Nephron (organoid): ENCODE measurements at regions not wholly inside any gene's neighbourhood (a gene's known extent, or its start where the extent isn't known, plus 50 kb on each side); places are given as distances from the start of the nearest gene placed in this dataset.

Experiments used
- H3K27ac Mint-ChIP-seq, 3 experiments: 2 replicates each; pipeline ENCODE4 v1.8.0; 2020; ENCODE audit warnings: mixed read lengths in 3 of 3, mild to moderate bottlenecking in 2 of 3, moderate library complexity in 1 of 3
- H3K27me3 Mint-ChIP-seq: 2 replicates; pipeline ENCODE4 v1.8.0; 2021; ENCODE audit warnings: low read depth, mild to moderate bottlenecking, moderate library complexity, mixed read lengths
- H3K36me3 Mint-ChIP-seq: 2 replicates; pipeline ENCODE4 v1.8.0; 2020; ENCODE audit warnings: low read depth, mixed read lengths
- H3K4me1 Mint-ChIP-seq: 2 replicates; pipeline ENCODE4 v1.8.0; 2020; ENCODE audit warnings: mixed read lengths
- H3K4me3 Mint-ChIP-seq, 3 experiments: 2 replicates each; pipeline ENCODE4 v1.8.0; 2020; ENCODE audit warnings: mild to moderate bottlenecking in 3 of 3, mixed read lengths in 3 of 3, moderate library complexity in 2 of 3
- H3K9me3 Mint-ChIP-seq: 2 replicates; pipeline ENCODE4 v1.8.0; 2020; ENCODE audit warnings: mixed read lengths
- TF ChIP-seq, protein P1 (sequence below), 3 experiments: fragments of 200-600 bp; sonication (generic); IDR thresholded peaks; one replicate each; pipeline ENCODE4 v1.5.0; 2021; ENCODE audit warnings: antibody characterized with exemption in 3 of 3; ENCODE audit not compliant: unreplicated experiment in 3 of 3

- no peaks in the 10 kb centered on the region for H3K4me1 Mint-ChIP-seq
- peaks cover 21% of the 10 kb centered on the region for H3K27me3 Mint-ChIP-seq
- no peak overlapping the region for H3K27ac Mint-ChIP-seq
- no peaks in the 10 kb centered on the region for H3K9me3 Mint-ChIP-seq
- TF ChIP-seq, protein P1, sequence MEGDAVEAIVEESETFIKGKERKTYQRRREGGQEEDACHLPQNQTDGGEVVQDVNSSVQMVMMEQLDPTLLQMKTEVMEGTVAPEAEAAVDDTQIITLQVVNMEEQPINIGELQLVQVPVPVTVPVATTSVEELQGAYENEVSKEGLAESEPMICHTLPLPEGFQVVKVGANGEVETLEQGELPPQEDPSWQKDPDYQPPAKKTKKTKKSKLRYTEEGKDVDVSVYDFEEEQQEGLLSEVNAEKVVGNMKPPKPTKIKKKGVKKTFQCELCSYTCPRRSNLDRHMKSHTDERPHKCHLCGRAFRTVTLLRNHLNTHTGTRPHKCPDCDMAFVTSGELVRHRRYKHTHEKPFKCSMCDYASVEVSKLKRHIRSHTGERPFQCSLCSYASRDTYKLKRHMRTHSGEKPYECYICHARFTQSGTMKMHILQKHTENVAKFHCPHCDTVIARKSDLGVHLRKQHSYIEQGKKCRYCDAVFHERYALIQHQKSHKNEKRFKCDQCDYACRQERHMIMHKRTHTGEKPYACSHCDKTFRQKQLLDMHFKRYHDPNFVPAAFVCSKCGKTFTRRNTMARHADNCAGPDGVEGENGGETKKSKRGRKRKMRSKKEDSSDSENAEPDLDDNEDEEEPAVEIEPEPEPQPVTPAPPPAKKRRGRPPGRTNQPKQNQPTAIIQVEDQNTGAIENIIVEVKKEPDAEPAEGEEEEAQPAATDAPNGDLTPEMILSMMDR (IDR thresholded peaks at IDR 0.05; ENCODE audit: unreplicated experiment in 3 of 3), result no peak
- no peak overlapping the region for H3K4me3 Mint-ChIP-seq
- no peaks in the 10 kb centered on the region for H3K36me3 Mint-ChIP-seq
These were observed 142.9 kb upstream of the NUDT7 start for GRCh38 chr16:77579351-77579891.

DNA sequence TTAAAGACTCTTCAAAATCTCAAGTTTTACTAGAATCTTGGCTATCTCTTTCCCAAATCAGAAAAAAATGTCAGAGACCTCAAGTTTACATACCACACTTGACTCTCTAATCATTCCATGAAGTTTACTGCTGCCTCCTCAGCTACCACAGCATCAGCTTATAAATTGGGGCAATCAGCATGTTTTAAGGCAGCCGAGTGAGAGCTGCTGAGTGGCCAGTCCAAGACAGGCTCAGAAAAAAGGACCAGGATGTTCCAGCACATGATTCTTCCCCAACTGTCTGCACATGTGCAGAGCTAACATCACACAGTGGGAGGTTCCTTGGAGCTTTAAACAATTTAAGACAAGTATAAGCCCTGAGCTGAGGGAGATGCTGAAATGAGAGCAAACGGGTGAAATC lies 140.6 kb upstream of the NUDT7 start:
- H3K9me3 Mint-ChIP-seq, result no peaks in the 10 kb centered on the region
- H3K27me3 Mint-ChIP-seq, result peaks cover 34% of the 10 kb centered on the region
- no peak overlapping the region for H3K27ac Mint-ChIP-seq
- TF ChIP-seq, protein P1 (IDR thresholded peaks at IDR 0.05; ENCODE audit: unreplicated experiment in 3 of 3), result no peak
- H3K4me1 Mint-ChIP-seq, result no peaks in the 10 kb centered on the region
- H3K4me3 Mint-ChIP-seq, result no peak overlapping the region
- H3K36me3 Mint-ChIP-seq, result no peaks in the 10 kb centered on the region

DNA sequence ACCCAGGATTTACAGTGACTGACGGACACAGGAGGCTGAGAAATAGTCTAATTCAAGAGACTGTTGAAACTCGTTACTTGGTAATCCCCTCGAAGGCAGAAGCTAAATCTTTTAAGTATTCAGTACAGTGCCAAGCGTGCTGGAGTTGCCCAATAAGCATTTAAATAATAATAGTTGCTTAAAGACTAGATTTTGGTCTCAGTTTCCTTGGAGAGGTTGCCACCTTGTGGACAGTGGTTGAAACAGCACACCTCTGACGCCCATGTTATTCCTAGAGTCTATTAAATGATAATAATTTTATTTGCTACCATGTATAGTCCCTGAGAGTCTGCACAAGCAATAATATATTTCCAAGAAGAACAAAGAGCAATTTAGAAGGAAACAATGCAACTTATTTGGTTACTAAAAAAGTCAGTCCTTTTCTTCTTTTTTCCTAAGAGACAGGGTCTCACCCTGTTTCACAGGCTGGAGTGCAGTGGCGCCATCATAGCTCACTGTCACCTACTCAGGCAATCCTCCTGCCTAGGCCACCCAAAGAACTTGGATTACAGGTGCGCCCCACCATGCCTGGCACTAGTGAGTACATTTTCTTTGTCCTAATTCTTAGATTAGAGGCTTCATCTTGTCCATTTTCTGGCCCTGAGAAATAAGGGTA lies 138.0 kb upstream of the NUDT7 start:
- Mint-ChIP-seq H3K36me3 (no peaks in the 10 kb centered on the region), H3K27me3 (peaks cover 46% of the 10 kb centered on the region), H3K4me3 (no peak overlapping the region), H3K27ac (no peak overlapping the region), H3K4me1 (no peaks in the 10 kb centered on the region), H3K9me3 (no peaks in the 10 kb centered on the region)
- TF ChIP-seq, protein P1 (IDR thresholded peaks at IDR 0.05; ENCODE audit: unreplicated experiment in 3 of 3), result peak; percentile 94 to 98 (median 95)

GRCh38 chr16:77585379-77586251 lies 136.7 kb upstream of the NUDT7 start:
- H3K27me3 Mint-ChIP-seq, result peaks cover 47% of the 10 kb centered on the region
- no peaks in the 10 kb centered on the region for H3K36me3 Mint-ChIP-seq
- no peak overlapping the region for H3K4me3 Mint-ChIP-seq
- no peak overlapping the region for H3K27ac Mint-ChIP-seq
- no peaks in the 10 kb centered on the region for H3K9me3 Mint-ChIP-seq
- H3K4me1 Mint-ChIP-seq, result no peaks in the 10 kb centered on the region
- TF ChIP-seq, protein P1 (IDR thresholded peaks at IDR 0.05; ENCODE audit: unreplicated experiment in 3 of 3), result no peak

- Mint-ChIP-seq H3K4me1 (no peaks in the 10 kb centered on the region), H3K9me3 (no peaks in the 10 kb centered on the region), H3K27me3 (peaks cover 32% of the 10 kb centered on the region), H3K27ac (no peak overlapping the region), H3K36me3 (no peaks in the 10 kb centered on the region), H3K4me3 (no peak overlapping the region)
- TF ChIP-seq, protein P1 (IDR thresholded peaks at IDR 0.05; ENCODE audit: unreplicated experiment in 3 of 3), result no peak
These were observed 133.9 kb upstream of the NUDT7 start for GRCh38 chr16:77588389-77588788.
